Ovary (tissue), 3 donors: ENCODE measurements at regions not wholly inside any gene's neighbourhood (a gene's known extent, or its start where the extent isn't known, plus 50 kb on each side); places are given as distances from the start of the nearest gene placed in this dataset.

Experiments used
- CTCF ChIP-seq, 3 donors: fragments of 450-650 bp in 2 of 3; fragments of 200-600 bp in 1 of 3; IDR thresholded peaks; one replicate each; pipeline versions ENCODE4 v1.5.1 to v1.8.0; 2016 to 2022; ENCODE audit warnings: antibody characterized with exemption in 3 of 3, mild to moderate bottlenecking in 1 of 3
- EP300 ChIP-seq: sonication (generic); formaldehyde crosslinking; IDR thresholded peaks from one replicate; pipeline ENCODE4 v1.6.1; 2017; ENCODE audit warnings: antibody characterized with exemption
- POLR2A ChIP-seq: fragments of 450-650 bp; IDR thresholded peaks from one replicate; pipeline ENCODE4 v1.6.1; 2017; ENCODE audit warnings: antibody characterized with exemption, mild to moderate bottlenecking, moderate library complexity
- donor health status: DM: no; HTN: no; CAD: no.

GRCh38 chr1:10852486-10852885, 56.0 kb upstream of the CASZ1 start:
- TF ChIP-seq POLR2A (no peak), EP300 (no peak), CTCF (IDR thresholded peaks at IDR 0.05) (no peak)
